IPS-18a (cell line): ENCODE measurements at regions not wholly inside any gene's neighbourhood (a gene's known extent, or its start where the extent isn't known, plus 50 kb on each side); places are given as distances from the start of the nearest gene placed in this dataset.
"Not testable (repeated sequence)": the region's sequence is repeated elsewhere in the genome, so short reads cannot be mapped to it uniquely, and the experiment has no call there.

Experiments
- H3K27ac ChIP-seq: one replicate; pipeline ENCODE4 v1.5.1; 2013; ENCODE audit warnings: low read length
- H3K27me3 ChIP-seq: one replicate; pipeline ENCODE4 v1.6.1; 2013; ENCODE audit warnings: mild to moderate bottlenecking, low read length; ENCODE audit not compliant: control insufficient read depth, insufficient read depth
- H3K36me3 ChIP-seq: one replicate; pipeline ENCODE4 v1.6.1; 2013; ENCODE audit warnings: low read depth, low read length; ENCODE audit not compliant: control insufficient read depth
- H3K4me1 ChIP-seq: one replicate; pipeline ENCODE4 v1.6.1; 2013; ENCODE audit warnings: low read depth, low read length; ENCODE audit not compliant: control insufficient read depth
- H3K4me3 ChIP-seq: one replicate; pipeline ENCODE4 v1.5.1; 2013; ENCODE audit warnings: low read length
- H3K9ac ChIP-seq: one replicate; pipeline ENCODE4 v1.6.1; 2013; ENCODE audit warnings: mild to moderate bottlenecking, low read length, moderate library complexity
- H3K9me3 ChIP-seq: one replicate; pipeline ENCODE4 v1.6.1; 2013; ENCODE audit warnings: low read depth, low read length; ENCODE audit not compliant: control insufficient read depth

- H3K9ac ChIP-seq: no peak overlapping the region
- H3K9me3 ChIP-seq: no peaks in the 10 kb centered on the region
- no peak overlapping the region for H3K27ac ChIP-seq
- peaks cover 6% of the 10 kb centered on the region for H3K4me1 ChIP-seq
- H3K27me3 ChIP-seq: no peaks in the 10 kb centered on the region
- H3K4me3 ChIP-seq: no peak overlapping the region
- no peaks in the 10 kb centered on the region for H3K36me3 ChIP-seq
Observed at GRCh38 chr7:34333925-34334324, 324.1 kb upstream of the NPSR1 start.

GRCh38 chr7:34337163-34337562, 320.9 kb upstream of the NPSR1 start:
- Histone ChIP-seq H3K4me3 (no peak overlapping the region), H3K36me3 (no peaks in the 10 kb centered on the region), H3K27ac (no peak overlapping the region), H3K9ac (no peak overlapping the region), H3K9me3 (no peaks in the 10 kb centered on the region), H3K27me3 (no peaks in the 10 kb centered on the region), H3K4me1 (peaks cover 11% of the 10 kb centered on the region)

GRCh38 chr7:34338961-34339526, 319.0 kb upstream of the NPSR1 start:
- no peaks in the 10 kb centered on the region for H3K36me3 ChIP-seq
- H3K27me3 ChIP-seq: no peaks in the 10 kb centered on the region
- H3K9ac ChIP-seq: no peak overlapping the region
- H3K4me1 ChIP-seq: peaks cover 11% of the 10 kb centered on the region
- no peak overlapping the region for H3K27ac ChIP-seq
- H3K9me3 ChIP-seq: no peaks in the 10 kb centered on the region
- no peak overlapping the region for H3K4me3 ChIP-seq

GRCh38 chr7:34341326-34341725, 316.7 kb upstream of the NPSR1 start:
- no peaks in the 10 kb centered on the region for H3K27me3 ChIP-seq
- H3K4me3 ChIP-seq: no peak overlapping the region
- no peak overlapping the region for H3K9ac ChIP-seq
- no peaks in the 10 kb centered on the region for H3K36me3 ChIP-seq
- H3K27ac ChIP-seq: no peak overlapping the region
- H3K9me3 ChIP-seq: no peaks in the 10 kb centered on the region
- H3K4me1 ChIP-seq: peaks cover 11% of the 10 kb centered on the region

- Histone ChIP-seq H3K27me3 (no peaks in the 10 kb centered on the region), H3K36me3 (no peaks in the 10 kb centered on the region), H3K4me1 (peaks cover 11% of the 10 kb centered on the region), H3K9me3 (no peaks in the 10 kb centered on the region), H3K4me3 (no peak overlapping the region), H3K27ac (no peak overlapping the region), H3K9ac (no peak overlapping the region)
Observed at GRCh38 chr7:34342387-34342786, 315.6 kb upstream of the NPSR1 start.

- H3K9ac ChIP-seq: no peak overlapping the region
- peaks cover 11% of the 10 kb centered on the region for H3K4me1 ChIP-seq
- no peak overlapping the region for H3K4me3 ChIP-seq
- no peaks in the 10 kb centered on the region for H3K9me3 ChIP-seq
- no peaks in the 10 kb centered on the region for H3K27me3 ChIP-seq
- no peak overlapping the region for H3K27ac ChIP-seq
- H3K36me3 ChIP-seq: no peaks in the 10 kb centered on the region
Observed at GRCh38 chr7:34343667-34344066, 314.4 kb upstream of the NPSR1 start.

GRCh38 chr7:34354011-34354410, 304.0 kb upstream of the NPSR1 start:
- H3K27ac ChIP-seq: no peak overlapping the region
- H3K27me3 ChIP-seq: peaks cover 22% of the 10 kb centered on the region
- H3K9me3 ChIP-seq: no peaks in the 10 kb centered on the region
- H3K9ac ChIP-seq: no peak overlapping the region
- no peaks in the 10 kb centered on the region for H3K36me3 ChIP-seq
- H3K4me3 ChIP-seq: no peak overlapping the region
- H3K4me1 ChIP-seq: peaks cover 14% of the 10 kb centered on the region

GRCh38 chr7:34354899-34355298, 303.1 kb upstream of the NPSR1 start:
- H3K27ac ChIP-seq: no peak overlapping the region

GRCh38 chr7:34357068-34357467, 300.9 kb upstream of the NPSR1 start:
- H3K9ac ChIP-seq: no peak overlapping the region
- H3K27ac ChIP-seq: no peak overlapping the region
- no peaks in the 10 kb centered on the region for H3K9me3 ChIP-seq
- peaks cover 14% of the 10 kb centered on the region for H3K4me1 ChIP-seq
- H3K27me3 ChIP-seq: peaks cover 22% of the 10 kb centered on the region
- no peak overlapping the region for H3K4me3 ChIP-seq
- H3K36me3 ChIP-seq: no peaks in the 10 kb centered on the region

More at GRCh38 chr7:34354899-34355298, 303.1 kb upstream of the NPSR1 start:
- H3K27me3 ChIP-seq: peaks cover 22% of the 10 kb centered on the region
- H3K9me3 ChIP-seq: no peaks in the 10 kb centered on the region
- peaks cover 14% of the 10 kb centered on the region for H3K4me1 ChIP-seq
- H3K9ac ChIP-seq: no peak overlapping the region
- H3K4me3 ChIP-seq: no peak overlapping the region
- H3K36me3 ChIP-seq: no peaks in the 10 kb centered on the region

- no peaks in the 10 kb centered on the region for H3K9me3 ChIP-seq
- H3K36me3 ChIP-seq: no peaks in the 10 kb centered on the region
- H3K9ac ChIP-seq: no peak overlapping the region
- H3K27ac ChIP-seq: no peak overlapping the region
- peaks cover 14% of the 10 kb centered on the region for H3K4me1 ChIP-seq
- H3K27me3 ChIP-seq: peaks cover 22% of the 10 kb centered on the region
- H3K4me3 ChIP-seq: no peak overlapping the region
Observed at GRCh38 chr7:34357946-34358345, 300.1 kb upstream of the NPSR1 start.

GRCh38 chr7:34358578-34358977, 299.4 kb upstream of the NPSR1 start:
- not testable (repeated sequence) for H3K9me3 ChIP-seq, H3K4me3 ChIP-seq, H3K36me3 ChIP-seq, H3K27ac ChIP-seq, H3K9ac ChIP-seq
- Histone ChIP-seq H3K27me3 (peaks cover 22% of the 10 kb centered on the region), H3K4me1 (peaks cover 14% of the 10 kb centered on the region)

- H3K36me3 ChIP-seq: no peaks in the 10 kb centered on the region
- H3K27ac ChIP-seq: no peak overlapping the region
- no peak overlapping the region for H3K9ac ChIP-seq
- peaks cover 10% of the 10 kb centered on the region for H3K4me1 ChIP-seq
- H3K9me3 ChIP-seq: no peaks in the 10 kb centered on the region
- no peak overlapping the region for H3K4me3 ChIP-seq
- H3K27me3 ChIP-seq: peaks cover 15% of the 10 kb centered on the region
Observed at GRCh38 chr7:34361663-34362250, 296.3 kb upstream of the NPSR1 start.
